ENCODE measurements at regions not wholly inside any gene's neighbourhood (a gene's known extent, or its start where the extent isn't known, plus 50 kb on each side); places are given as distances from the start of the nearest gene placed in this dataset.
"Not testable (repeated sequence)": the region's sequence is repeated elsewhere in the genome, so short reads cannot be mapped to it uniquely, and the experiment has no call there.

DNA sequence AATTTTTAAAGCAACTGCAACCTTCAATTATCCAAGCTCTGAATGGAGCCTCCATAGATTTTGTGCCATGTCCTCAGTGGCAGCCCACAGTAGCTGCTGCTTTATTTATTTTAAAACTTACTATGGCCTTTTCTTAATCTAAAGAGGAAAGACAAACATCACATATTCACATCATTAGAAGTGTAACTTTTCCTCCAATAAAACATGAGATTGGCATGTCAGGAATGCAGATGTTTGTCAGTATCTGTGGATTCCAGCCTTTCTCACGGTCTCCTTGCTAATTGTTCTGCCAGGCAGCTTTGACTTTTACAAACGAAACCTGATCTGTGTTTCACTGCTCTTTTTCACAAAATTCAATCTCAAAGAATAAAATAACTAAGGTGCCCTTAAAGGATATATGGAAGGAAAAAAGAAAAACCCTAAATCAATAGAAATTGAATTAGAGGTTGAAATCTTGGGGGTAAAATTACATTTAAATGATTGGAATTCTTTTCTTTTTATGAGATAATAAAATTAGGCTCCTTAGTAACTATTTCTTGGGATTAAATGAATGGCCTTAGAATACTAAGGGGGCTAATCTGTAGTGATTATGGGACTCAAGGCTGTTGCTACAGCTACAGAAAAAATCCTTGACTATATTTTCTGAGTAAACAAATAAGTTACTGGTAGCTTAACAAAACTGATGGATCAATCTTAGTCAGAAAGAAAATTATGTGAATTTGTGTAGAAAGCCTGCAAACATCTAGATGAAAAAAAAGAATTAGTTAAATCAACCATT, 151.3 kb downstream of the RTL9 start:
- H3K4me3 ChIP-seq (ENCODE audit: low read depth, low read length) = no peak overlapping the region
- DNase-seq (ENCODE audit: low read depth) = no peak
- no peak for TF ChIP-seq CTCF (conservative IDR thresholded peaks at IDR 0.05; ENCODE audit: low read depth, low read length)

GRCh38 chrX:110511238-110511637, 152.6 kb downstream of the RTL9 start:
- DNase-seq (ENCODE audit: low read depth) = no peak
- no peak overlapping the region for H3K4me3 ChIP-seq (ENCODE audit: low read depth, low read length)
- TF ChIP-seq CTCF (conservative IDR thresholded peaks at IDR 0.05; ENCODE audit: low read depth, low read length) = no peak

- TF ChIP-seq CTCF (conservative IDR thresholded peaks at IDR 0.05; ENCODE audit: low read depth, low read length) = no peak
- no peak overlapping the region for H3K4me3 ChIP-seq (ENCODE audit: low read depth, low read length)
- no peak for DNase-seq (ENCODE audit: low read depth)
These were observed 153.7 kb downstream of the RTL9 start for GRCh38 chrX:110512341-110512740.

DNA sequence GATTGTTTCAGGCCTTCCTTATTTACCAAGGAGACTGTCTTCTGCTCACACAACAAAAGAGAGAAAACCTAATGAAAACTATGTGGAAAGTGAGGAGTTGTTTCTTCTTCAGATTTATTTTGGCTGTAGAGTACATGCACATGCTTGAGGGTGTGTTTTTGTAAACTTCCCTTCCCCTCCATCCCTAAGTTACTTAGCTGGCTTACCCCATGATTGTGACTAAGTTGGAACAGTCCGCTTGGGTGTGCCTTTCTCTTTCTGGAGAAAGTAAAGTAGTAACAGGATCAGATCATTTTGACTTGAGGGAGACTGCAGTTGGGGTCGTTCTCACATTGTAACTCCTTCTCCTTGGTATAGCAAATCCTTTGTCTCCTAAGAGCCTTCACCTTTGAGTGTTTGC, 155.9 kb downstream of the RTL9 start:
- no peak for DNase-seq (ENCODE audit: low read depth)
- no peak for TF ChIP-seq CTCF (conservative IDR thresholded peaks at IDR 0.05; ENCODE audit: low read depth, low read length)
- H3K4me3 ChIP-seq (ENCODE audit: low read depth, low read length) = no peak overlapping the region

DNA sequence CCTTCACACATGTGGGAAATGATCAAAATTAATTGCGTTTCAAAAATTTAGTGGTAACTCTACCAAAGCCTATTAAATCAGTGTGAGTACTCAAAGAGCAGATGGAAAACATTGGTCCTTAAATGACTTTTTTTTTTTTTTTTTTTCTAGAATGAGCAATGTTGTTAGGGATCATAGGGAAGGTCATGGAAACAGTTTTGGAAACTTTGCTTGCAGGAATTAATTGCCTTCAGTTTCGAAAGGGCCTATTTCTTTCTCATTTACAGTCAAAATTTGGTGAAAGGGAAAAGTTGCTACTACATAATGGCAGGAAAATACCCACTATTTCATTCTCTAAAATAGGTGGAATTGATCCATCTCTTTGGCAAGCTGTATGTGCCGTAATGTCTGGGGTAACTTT, 160.9 kb downstream of the RTL9 start:
- H3K4me3 ChIP-seq (ENCODE audit: low read depth, low read length) = no peak overlapping the region
- no peak for TF ChIP-seq CTCF (conservative IDR thresholded peaks at IDR 0.05; ENCODE audit: low read depth, low read length)
- no peak for DNase-seq (ENCODE audit: low read depth)

- no peak for DNase-seq (ENCODE audit: low read depth)
- H3K4me3 ChIP-seq (ENCODE audit: low read depth, low read length) = no peak overlapping the region
- TF ChIP-seq CTCF (conservative IDR thresholded peaks at IDR 0.05; ENCODE audit: low read depth, low read length) = no peak
These were observed 161.3 kb downstream of the RTL9 start for GRCh38 chrX:110519906-110520452.

DNA sequence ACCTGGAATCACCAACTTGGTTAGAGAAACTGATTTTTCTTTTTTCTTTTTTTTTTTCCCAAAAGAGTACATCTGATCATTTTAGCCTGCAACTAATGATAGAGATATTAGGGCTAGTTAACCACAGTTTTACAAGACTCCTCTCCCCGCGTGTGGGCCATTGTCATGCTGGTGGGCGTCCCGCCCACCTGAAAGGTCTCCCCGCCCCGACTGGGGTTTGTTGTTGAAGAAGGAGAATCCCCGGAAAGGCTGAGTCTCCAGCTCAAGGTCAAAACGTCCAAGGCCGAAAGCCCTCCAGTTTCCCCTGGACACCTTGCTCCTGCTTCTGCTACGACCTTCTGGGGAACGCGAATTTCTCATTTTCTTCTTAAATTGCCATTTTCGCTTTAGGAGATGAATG, 162.0 kb downstream of the RTL9 start:
- H3K4me3 ChIP-seq (ENCODE audit: low read depth, low read length); DNase-seq (ENCODE audit: low read depth): not testable (repeated sequence)
